ENCODE measurements at regions not wholly inside any gene's neighbourhood (a gene's known extent, or its start where the extent isn't known, plus 50 kb on each side); places are given as distances from the start of the nearest gene placed in this dataset.

DNA sequence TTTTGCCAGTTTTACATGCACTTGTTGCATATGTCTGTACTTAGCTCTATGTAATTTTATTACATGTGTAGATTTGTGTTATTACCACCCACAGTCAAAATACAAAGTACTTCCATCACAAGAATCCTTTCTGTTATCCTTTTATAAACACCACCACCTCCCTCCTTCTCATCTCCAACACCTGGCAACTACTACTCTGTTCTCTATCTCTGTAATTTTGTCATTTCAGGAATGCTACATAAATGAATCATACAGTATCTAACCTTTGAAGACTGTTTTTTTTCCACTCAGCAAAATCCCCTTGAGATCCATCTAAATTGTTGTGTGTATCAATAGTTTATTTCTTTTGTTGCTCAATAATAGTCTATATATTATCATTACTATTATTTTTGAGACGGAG lies 64.5 kb upstream of the COP1 start:
- intact Hi-C loops (cut with DNase I), result no loop called here
- Histone ChIP-seq H3K36me3 (no peaks in the 10 kb centered on the region), H3K4me3 (no peak overlapping the region), H3K4me1 (no peaks in the 10 kb centered on the region), H3K27ac (no peak overlapping the region), H3K9me3 (no peaks in the 10 kb centered on the region), H3K27me3 (no peaks in the 10 kb centered on the region)
- TF ChIP-seq, protein P1, sequence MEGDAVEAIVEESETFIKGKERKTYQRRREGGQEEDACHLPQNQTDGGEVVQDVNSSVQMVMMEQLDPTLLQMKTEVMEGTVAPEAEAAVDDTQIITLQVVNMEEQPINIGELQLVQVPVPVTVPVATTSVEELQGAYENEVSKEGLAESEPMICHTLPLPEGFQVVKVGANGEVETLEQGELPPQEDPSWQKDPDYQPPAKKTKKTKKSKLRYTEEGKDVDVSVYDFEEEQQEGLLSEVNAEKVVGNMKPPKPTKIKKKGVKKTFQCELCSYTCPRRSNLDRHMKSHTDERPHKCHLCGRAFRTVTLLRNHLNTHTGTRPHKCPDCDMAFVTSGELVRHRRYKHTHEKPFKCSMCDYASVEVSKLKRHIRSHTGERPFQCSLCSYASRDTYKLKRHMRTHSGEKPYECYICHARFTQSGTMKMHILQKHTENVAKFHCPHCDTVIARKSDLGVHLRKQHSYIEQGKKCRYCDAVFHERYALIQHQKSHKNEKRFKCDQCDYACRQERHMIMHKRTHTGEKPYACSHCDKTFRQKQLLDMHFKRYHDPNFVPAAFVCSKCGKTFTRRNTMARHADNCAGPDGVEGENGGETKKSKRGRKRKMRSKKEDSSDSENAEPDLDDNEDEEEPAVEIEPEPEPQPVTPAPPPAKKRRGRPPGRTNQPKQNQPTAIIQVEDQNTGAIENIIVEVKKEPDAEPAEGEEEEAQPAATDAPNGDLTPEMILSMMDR (IDR thresholded peaks at IDR 0.05), result no peak
- ATAC-seq (no peak), DNase-seq (no peak)

All from left lung (tissue), 4 donors.